K562 (cell line): ENCODE measurements at regions not wholly inside any gene's neighbourhood (a gene's known extent, or its start where the extent isn't known, plus 50 kb on each side); places are given as distances from the start of the nearest gene placed in this dataset.

Experiments used
- ATAC-seq: fragments of 200-7000 bp; cut with Tn5 transposase; 3 replicates; pipeline ENCODE4 v1.9.1; 2020; ENCODE audit warnings: moderate library complexity
- BruUV-seq: library from RNA; stranded (reverse); fragments of 400-500 nt; replicated peaks from 2 replicates; lab custom pipeline; 2021; lab: Mats Ljungman, UMichigan
- CTCF ChIA-PET: fragments of 300-600 bp; formaldehyde crosslinking; extraction: SDS; loops from one replicate; lab custom pipeline; 2021; ENCODE audit warnings: low intra/inter-chr PET ratio; lab: Yijun Ruan, JAX
- POLR2A ChIA-PET: fragments of 300-600, 350-650 bp; sonication (Branson Sonifier 250); formaldehyde crosslinking; extraction: SDS; loops from one replicate; lab custom pipeline; 2021; ENCODE audit warnings: antibody characterized with exemption, inconsistent platforms; lab: Yijun Ruan, JAX
- DNase-seq, 4 experiments: peaks; one replicate each; pipeline versions ENCODE4 v3.0.0 to v3.0.0-alpha.2; 2011 to 2018; ENCODE audit warnings: low spot score in 3 of 4, mixed read lengths in 3 of 4; ENCODE audit errors: extremely low read depth in 1 of 4
- FAIRE-seq: peaks from 2 replicates; lab custom pipeline; 2011; peaks lifted over from hg19 to GRCh38; lab: Jason Lieb, UNC
- H2AFZ ChIP-seq: 2 replicates; pipeline ENCODE4 v1.6.0; 2011; ENCODE audit warnings: low read depth, low read length, control low read depth, inconsistent platforms
- H3K27ac ChIP-seq: fragments of 200-600 bp; 3 replicates; pipeline ENCODE4 v1.8.0; 2011; ENCODE audit warnings: low read depth, mild to moderate bottlenecking, control low read depth, inconsistent platforms, low read length, moderate library complexity, mixed read lengths; ENCODE audit errors: extremely low read depth
- H3K27me3 ChIP-seq, 2 experiments: fragments of 300-600 bp in 1 of 2; 2 replicates in 1 of 2; 3 replicates in 1 of 2; pipeline versions ENCODE4 v1.6.0 to v1.8.0; 2011; ENCODE audit warnings: inconsistent platforms in 2 of 2, low read length in 2 of 2, mild to moderate bottlenecking in 1 of 2, mixed read lengths in 1 of 2, moderate library complexity in 1 of 2; ENCODE audit not compliant: control insufficient read depth in 2 of 2, insufficient read depth in 2 of 2
- H3K36me3 ChIP-seq: fragments of 300-600 bp; 3 replicates; pipeline ENCODE4 v1.8.0; 2011; ENCODE audit warnings: mild to moderate bottlenecking, low read length, inconsistent platforms; ENCODE audit not compliant: control insufficient read depth, insufficient read depth
- H3K4me1 ChIP-seq, 2 experiments: fragments of 200-600 bp in 1 of 2; replicated peaks in 1 of 2; 2 replicates in 1 of 2; 3 replicates in 1 of 2; pipeline versions ENCODE4 v1.5.1 to v1.8.0; 2011; ENCODE audit warnings: inconsistent platforms in 2 of 2, low read length in 2 of 2, mild to moderate bottlenecking in 1 of 2, mixed read lengths in 1 of 2, moderate library complexity in 1 of 2; ENCODE audit not compliant: control insufficient read depth in 2 of 2, insufficient read depth in 2 of 2
- H3K4me2 ChIP-seq: 2 replicates; pipeline ENCODE4 v1.6.1; 2011; ENCODE audit warnings: low read length, control low read depth, inconsistent platforms, mixed read lengths; ENCODE audit not compliant: insufficient read depth
- H3K4me3 ChIP-seq: fragments of 200-600 bp; sonication (generic), shearing (Covaris generic); 2 replicates; pipeline ENCODE4 v1.5.1; 2016; ENCODE audit warnings: control low read depth, inconsistent platforms
- H3K79me2 ChIP-seq: fragments of 200-600 bp; 3 replicates; pipeline ENCODE4 v1.8.0; 2011; ENCODE audit warnings: low read length, inconsistent platforms; ENCODE audit not compliant: control insufficient read depth, insufficient read depth
- H3K9ac ChIP-seq, 2 experiments: 2 replicates each; pipeline versions ENCODE4 v1.6.0 to v1.6.1; 2011; ENCODE audit warnings: low read depth in 2 of 2, low read length in 2 of 2, control low read depth in 1 of 2, inconsistent platforms in 1 of 2, mild to moderate bottlenecking in 1 of 2, mixed read lengths in 1 of 2; ENCODE audit not compliant: insufficient read depth in 1 of 2
- H3K9me1 ChIP-seq: one replicate; pipeline ENCODE4 v1.6.0; 2011; ENCODE audit warnings: inconsistent platforms, mild to moderate bottlenecking, low read length, moderate library complexity; ENCODE audit not compliant: control insufficient read depth, insufficient read depth
- H3K9me3 ChIP-seq: replicated peaks from 2 replicates; pipeline ENCODE4 v1.5.1; 2011; ENCODE audit warnings: low read depth, low read length, inconsistent platforms; ENCODE audit not compliant: control insufficient read depth, insufficient read depth
- H4K20me1 ChIP-seq: replicated peaks from 2 replicates; pipeline ENCODE4 v1.6.1; 2011; ENCODE audit warnings: low read length, inconsistent platforms, mixed read lengths; ENCODE audit not compliant: control insufficient read depth, insufficient read depth
- CEBPG ChIP-seq, 3 experiments: fragments of 200-800 bp in 1 of 3; sonication (Bioruptor generic) in 1 of 3; sonication (generic) in 1 of 3; formaldehyde crosslinking in 1 of 3; IDR thresholded peaks in 2 of 3; conservative IDR thresholded peaks in 1 of 3; 2 replicates each; pipeline versions ENCODE4 v1.6.1 to v1.8.0; 2016 to 2022; ENCODE audit warnings: missing compliant biosample characterization in 2 of 3, missing genetic modification characterization in 2 of 3, mild to moderate bottlenecking in 1 of 3, missing genetic modification reagents in 1 of 3
- CTBP1 ChIP-seq: fragments of 450-650 bp; IDR thresholded peaks from 2 replicates; pipeline ENCODE4 v1.6.1; 2016; ENCODE audit warnings: borderline replicate concordance
- ETS2 ChIP-seq: IDR thresholded peaks from 2 replicates; pipeline ENCODE4 v1.6.1; 2016; ENCODE audit warnings: borderline replicate concordance, missing genetic modification characterization, mild to moderate bottlenecking, moderate library complexity, missing compliant biosample characterization; ENCODE audit not compliant: poor library complexity, severe bottlenecking
- FUS ChIP-seq: fragments of 200-400 bp; formaldehyde crosslinking; optimal IDR thresholded peaks from 2 replicates; pipeline ENCODE3; 2017; ENCODE audit warnings: low read depth, low read length
- GTF2E2 ChIP-seq: fragments of 200-800 bp; sonication (Bioruptor generic); IDR thresholded peaks from 2 replicates; pipeline ENCODE4 v1.6.1; 2016; ENCODE audit warnings: missing genetic modification characterization, missing compliant biosample characterization
- ILK ChIP-seq: fragments of 450-650 bp; IDR thresholded peaks from 2 replicates; pipeline ENCODE4 v1.6.1; 2016; ENCODE audit warnings: missing genetic modification characterization, low read depth, mild to moderate bottlenecking, missing compliant biosample characterization, moderate library complexity, borderline replicate concordance
- IRF9 ChIP-seq: fragments of 450-650 bp; IDR thresholded peaks from 2 replicates; pipeline ENCODE4 v1.6.1; 2016; ENCODE audit warnings: missing biosample characterization, missing genetic modification characterization
- MECOM ChIP-seq: fragments of 250-450 bp; sonication (Bioruptor Pico); IDR thresholded peaks from 2 replicates; pipeline ENCODE4 v1.8.0; 2022; ENCODE audit warnings: inconsistent platforms
- PCBP1 ChIP-seq: fragments of 200-400 bp; formaldehyde crosslinking; IDR thresholded peaks from 2 replicates; pipeline ENCODE4 v1.6.1; 2018; ENCODE audit warnings: mild to moderate bottlenecking, low read depth, low read length; ENCODE audit not compliant: poor library complexity, severe bottlenecking
- PRPF4 ChIP-seq: fragments of 200-400 bp; formaldehyde crosslinking; IDR thresholded peaks from one replicate; pipeline ENCODE4 v1.6.1; 2017; ENCODE audit warnings: low read length, low read depth, mild to moderate bottlenecking; ENCODE audit not compliant: insufficient read depth, poor library complexity, severe bottlenecking
- PURB ChIP-seq: sonication (generic); formaldehyde crosslinking; IDR thresholded peaks from 2 replicates; pipeline ENCODE4 v1.9.0; 2021; ENCODE audit warnings: low read depth, mild to moderate bottlenecking, missing genetic modification reagents
- RHOXF2B ChIP-seq: fragments of 250-450 bp; sonication (Bioruptor Pico); conservative IDR thresholded peaks from 2 replicates; pipeline ENCODE4 v1.5.1; 2021
- SETDB1 ChIP-seq: IDR thresholded peaks from one replicate; pipeline ENCODE4 v1.6.1; 2012; ENCODE audit warnings: low read length, control low read depth, inconsistent platforms
- SLC30A9 ChIP-seq: fragments of 250-450 bp; sonication (Bioruptor Pico); IDR thresholded peaks from 2 replicates; pipeline ENCODE4 v1.8.0; 2022; ENCODE audit warnings: mild to moderate bottlenecking, moderate library complexity
- SRSF9 ChIP-seq: fragments of 200-400 bp; formaldehyde crosslinking; IDR thresholded peaks from 2 replicates; pipeline ENCODE4 v1.6.1; 2017; ENCODE audit warnings: low read depth, low read length, borderline replicate concordance
- TEAD4 ChIP-seq, 2 experiments: sonication (generic) in 1 of 2; formaldehyde crosslinking in 1 of 2; IDR thresholded peaks; 2 replicates each; pipeline versions ENCODE4 v1.6.1 to v1.8.0; 2012 to 2022; ENCODE audit warnings: borderline replicate concordance in 1 of 2, inconsistent platforms in 1 of 2, low read length in 1 of 2, mild to moderate bottlenecking in 1 of 2, missing genetic modification reagents in 1 of 2
- XRCC4 ChIP-seq: IDR thresholded peaks from one replicate; pipeline ENCODE4 v1.6.1; 2011; ENCODE audit not compliant: insufficient read depth, insufficient read length; ENCODE audit errors: extremely low read depth
- ZNF3 ChIP-seq: fragments of 250-450 bp; sonication (Bioruptor Pico); IDR thresholded peaks from 2 replicates; pipeline ENCODE4 v1.5.0; 2021; ENCODE audit warnings: mild to moderate bottlenecking, moderate library complexity
- ZNF41 ChIP-seq: fragments of 250-450 bp; sonication (Bioruptor Pico); conservative IDR thresholded peaks from 2 replicates; pipeline ENCODE4 v1.4.0; 2020; ENCODE audit warnings: mild to moderate bottlenecking
- WGBS: fragments of 100-300 bp; shearing (Covaris generic); methylation state at CpG from one replicate; pipeline ENCODE4 v1.1.6; 2016; ENCODE audit warnings: low coverage, mixed read lengths; ENCODE audit not compliant: insufficient coverage; ENCODE audit errors: missing lambda C conversion rate; 5-methylcytosine and 5-hydroxymethylcytosine counted together
- in situ Hi-C: fragments of 300-500 bp; cut with MboI; formaldehyde crosslinking; loops from 4 replicates; pipeline ENCODE4 v1.15.0; 2018; ENCODE audit warnings: inconsistent platforms, mixed read lengths
- intact Hi-C: fragments of 100-400 bp; cut with micrococcal nuclease; formaldehyde crosslinking; loops from 2 replicates; pipeline ENCODE4 v1.14.2; 2022

- CTCF ChIA-PET = no interaction called here
- ATAC-seq = no peak
Measured at GRCh38 chr10:91076991-91077548, 143.4 kb upstream of the PCGF5 start.

More at GRCh38 chr10:91076991-91077548, 143.4 kb upstream of the PCGF5 start:
- Histone ChIP-seq H3K36me3 (no peaks in the 10 kb centered on the region), H4K20me1 (no peaks in the 10 kb centered on the region), H3K9me1 (no peaks in the 10 kb centered on the region), H3K9me3 (no peaks in the 10 kb centered on the region), H3K4me2 (no peak overlapping the region), H3K27ac (no peak overlapping the region), H3K27me3 (peaks cover 0 to 10% of the 10 kb centered on the region in 2 experiments; a peak in 4 of 5 replicates), H3K79me2 (no peaks in the 10 kb centered on the region), H3K9ac (no peak overlapping the region), H2AFZ (no peak overlapping the region), H3K4me3 (no peak overlapping the region), H3K4me1 (no peaks in the 10 kb centered on the region)
- no peak for DNase-seq
- POLR2A ChIA-PET = interaction anchor here (0.8 kb wide), 1 partner anchor 35 kb away, joined by 3 read pairs; no protein-coding TSS in a partner anchor
- no peak for TF ChIP-seq PURB
- no peak for TF ChIP-seq SRSF9
- TF ChIP-seq SLC30A9 (CRISPR knock-in tag) = no peak
- TF ChIP-seq CEBPG (CRISPR knock-in tag; IDR thresholded peaks at IDR 0.05) = no peak
- TF ChIP-seq CEBPG (tag; conservative IDR thresholded peaks at IDR 0.05 in 1 of 2, IDR thresholded peaks at IDR 0.05 in 1 of 2) = no peak
- TF ChIP-seq MECOM = no peak
- TF ChIP-seq RHOXF2B = no peak
- TF ChIP-seq SETDB1 = no peak
- TF ChIP-seq XRCC4 = no peak
- no peak for TF ChIP-seq CTBP1
- TF ChIP-seq ZNF3 (CRISPR knock-in tag) = no peak
- TF ChIP-seq ILK = no peak
- no peak for TF ChIP-seq PCBP1
- TF ChIP-seq ZNF41 = no peak
- no peak for TF ChIP-seq TEAD4 (IDR thresholded peaks at IDR 0.05; ENCODE audit: low read length)
- no peak for TF ChIP-seq TEAD4 (CRISPR knock-in tag; IDR thresholded peaks at IDR 0.05; ENCODE audit: borderline replicate concordance)
- no peak for TF ChIP-seq ETS2
- TF ChIP-seq PRPF4 = no peak
- TF ChIP-seq FUS = no peak
- no peak for TF ChIP-seq IRF9 (tag)
- TF ChIP-seq GTF2E2 (tag) = no peak
- WGBS = 0% methylated on average over 6 of the region's 7 CpGs
- intact Hi-C loops (no loop called here), in situ Hi-C loops (no loop called here)
- no peak for FAIRE-seq
- BruUV-seq = no TSS peak
